Transverse colon (tissue), 4 donors: ENCODE measurements at regions not wholly inside any gene's neighbourhood (a gene's known extent, or its start where the extent isn't known, plus 50 kb on each side); places are given as distances from the start of the nearest gene placed in this dataset.

ENCODE experiments used
- DNase-seq: peaks from one replicate; pipeline ENCODE4 v3.0.0-alpha.2; 2019
- H3K27ac ChIP-seq, 4 donors: fragments of 200-600 bp; sonication (generic); 2 replicates each; pipeline ENCODE4 v1.5.1; 2016 to 2018; ENCODE audit warnings: inconsistent platforms in 4 of 4
- H3K27me3 ChIP-seq: fragments of 200-600 bp; sonication (generic); 2 replicates; pipeline ENCODE4 v1.5.1; 2017; ENCODE audit warnings: inconsistent platforms
- H3K36me3 ChIP-seq, 4 donors: fragments of 200-600 bp; sonication (generic); 2 replicates each; pipeline ENCODE4 v1.5.1; 2017 to 2019; ENCODE audit warnings: inconsistent platforms in 4 of 4
- H3K4me1 ChIP-seq, 4 donors: fragments of 200-600 bp; sonication (generic); 2 replicates each; pipeline ENCODE4 v1.5.1; 2017 to 2020; ENCODE audit warnings: inconsistent platforms in 4 of 4
- H3K4me3 ChIP-seq, 4 donors: fragments of 200-600 bp; sonication (generic); 1 replicate in 1 of 4; 2 replicates in 3 of 4; pipeline versions ENCODE4 v1.5.1 to v1.6.1; 2017 to 2019; ENCODE audit warnings: inconsistent platforms in 4 of 4
- H3K9me3 ChIP-seq, 2 donors: fragments of 200-600 bp; sonication (generic); 2 replicates each; pipeline ENCODE4 v1.5.1; 2017 to 2019; ENCODE audit warnings: inconsistent platforms in 2 of 2
- CTCF ChIP-seq, 5 experiments: fragments of 200-600 bp in 3 of 5; fragments of 450-650 bp in 2 of 5; sonication (generic) in 3 of 5; IDR thresholded peaks; 1 replicate in 2 of 5; 2 replicates in 3 of 5; pipeline ENCODE4 v1.5.1; 2016 to 2017; ENCODE audit warnings: antibody characterized with exemption in 5 of 5, inconsistent platforms in 3 of 5, mild to moderate bottlenecking in 2 of 5, moderate library complexity in 1 of 5
- EP300 ChIP-seq: sonication (generic); formaldehyde crosslinking; IDR thresholded peaks from one replicate; pipeline ENCODE4 v1.6.1; 2017; ENCODE audit warnings: antibody characterized with exemption, low read depth
- POLR2A ChIP-seq: fragments of 450-650 bp; IDR thresholded peaks from one replicate; pipeline ENCODE4 v1.6.1; 2016; ENCODE audit warnings: antibody characterized with exemption, mild to moderate bottlenecking, moderate library complexity
- POLR2AphosphoS5 ChIP-seq, 3 donors: sonication (generic); formaldehyde crosslinking; IDR thresholded peaks; one replicate each; pipeline ENCODE4 v1.6.1; 2016; ENCODE audit warnings: antibody characterized with exemption in 3 of 3
- WGBS, 2 donors: methylation state at CpG; one replicate each; pipeline ENCODE4 v1.1.5; 2018; ENCODE audit warnings: low coverage in 1 of 2; 5-methylcytosine and 5-hydroxymethylcytosine counted together
- in situ Hi-C, 4 donors: fragments of 200-750 bp; cut with MboI; loops; one replicate each; pipeline versions ENCODE4 v1.15.0 to v1.15.1; 2017; ENCODE audit warnings: low sequenced_read_pairs in 3 of 4, low pct_ligation_motif_present in 1 of 4, low pct_unique_long_range_greater_than_20kb in 1 of 4
- intact Hi-C: fragments of 100-400 bp; cut with DNase I; formaldehyde crosslinking; loops from one replicate; pipeline ENCODE4 v1.15.1; 2023; ENCODE audit warnings: low total_unique reads

GRCh38 chr4:100782356-100782755 lies 264.5 kb upstream of the EMCN start:
- H3K9me3 ChIP-seq = no peaks in the 10 kb centered on the region
- no peaks in the 10 kb centered on the region for H3K36me3 ChIP-seq
- 48 to 77% methylated on average over 3 to 5 of the region's 5 CpGs for WGBS, 2 donors
- H3K27me3 ChIP-seq = no peaks in the 10 kb centered on the region
- TF ChIP-seq EP300 (no peak), POLR2AphosphoS5 (IDR thresholded peaks at IDR 0.05) (no peak), POLR2A (no peak), CTCF (IDR thresholded peaks at IDR 0.05) (no peak)
- no peaks in the 10 kb centered on the region for H3K4me1 ChIP-seq
- in situ Hi-C loops = no loop called here
- no peak overlapping the region for H3K27ac ChIP-seq
- no peak for DNase-seq
- intact Hi-C loops = no loop called here
- H3K4me3 ChIP-seq = no peak overlapping the region

GRCh38 chr4:100781435-100781834 lies 263.6 kb upstream of the EMCN start:
- H3K27ac ChIP-seq = no peak overlapping the region
- H3K4me3 ChIP-seq = no peak overlapping the region
- no peaks in the 10 kb centered on the region for H3K36me3 ChIP-seq
- no peak for TF ChIP-seq EP300
- TF ChIP-seq POLR2AphosphoS5 (IDR thresholded peaks at IDR 0.05) = no peak
- TF ChIP-seq CTCF (IDR thresholded peaks at IDR 0.05) = no peak
- TF ChIP-seq POLR2A = no peak
- intact Hi-C loops (no loop called here), in situ Hi-C loops (no loop called here)
- H3K27me3 ChIP-seq = no peaks in the 10 kb centered on the region
- DNase-seq = no peak
- no peaks in the 10 kb centered on the region for H3K4me1 ChIP-seq
- no peaks in the 10 kb centered on the region for H3K9me3 ChIP-seq

DNA sequence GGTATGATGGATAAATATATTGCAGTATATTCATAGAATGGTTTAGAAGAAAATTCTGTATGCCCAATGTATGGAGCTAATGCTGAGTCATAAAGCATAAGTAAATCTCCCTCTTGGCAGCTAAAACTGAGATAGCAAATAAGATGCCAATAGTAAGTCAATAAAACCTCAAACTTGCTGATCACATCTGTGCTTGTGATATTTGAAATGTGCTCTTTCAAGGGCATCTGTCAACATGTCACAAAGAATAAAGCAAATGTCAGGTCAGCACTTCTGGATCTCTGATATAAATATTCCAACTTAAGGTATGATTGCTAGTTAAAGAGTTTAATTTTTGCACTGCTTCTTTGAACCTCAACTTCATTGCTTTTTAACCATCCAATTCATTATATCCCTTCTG lies 262.3 kb upstream of the EMCN start:
- TF ChIP-seq POLR2AphosphoS5 (IDR thresholded peaks at IDR 0.05) (no peak), EP300 (no peak), POLR2A (no peak), CTCF (IDR thresholded peaks at IDR 0.05) (no peak)
- intact Hi-C loops = no loop called here
- no peak for DNase-seq
- Histone ChIP-seq H3K4me1 (no peaks in the 10 kb centered on the region), H3K9me3 (peaks cover 0 to 4% of the 10 kb centered on the region in 2 donors), H3K36me3 (no peaks in the 10 kb centered on the region), H3K27ac (no peak overlapping the region), H3K27me3 (no peaks in the 10 kb centered on the region), H3K4me3 (no peak overlapping the region)
- in situ Hi-C loops = no loop called here

- no peak for DNase-seq
- WGBS, 2 donors = 88% methylated on average over 5 of the region's 5 CpGs; no CpG with 5 or more reads in 1 of the 2 donors
These were observed 260.6 kb upstream of the EMCN start for GRCh38 chr4:100778431-100778830.

More at GRCh38 chr4:100778431-100778830, 260.6 kb upstream of the EMCN start:
- in situ Hi-C loops = no loop called here
- no peak for TF ChIP-seq POLR2A
- no peak for TF ChIP-seq EP300
- TF ChIP-seq POLR2AphosphoS5 (IDR thresholded peaks at IDR 0.05) = no peak
- no peak for TF ChIP-seq CTCF (IDR thresholded peaks at IDR 0.05)
- no peaks in the 10 kb centered on the region for H3K4me1 ChIP-seq
- no peaks in the 10 kb centered on the region for H3K27me3 ChIP-seq
- H3K36me3 ChIP-seq = no peaks in the 10 kb centered on the region
- intact Hi-C loops = no loop called here
- no peak overlapping the region for H3K27ac ChIP-seq
- H3K9me3 ChIP-seq = peaks cover 0 to 4% of the 10 kb centered on the region in 2 donors
- H3K4me3 ChIP-seq = no peak overlapping the region
